ENCODE measurements at regions not wholly inside any gene's neighbourhood (a gene's known extent, or its start where the extent isn't known, plus 50 kb on each side); places are given as distances from the start of the nearest gene placed in this dataset.

DNA sequence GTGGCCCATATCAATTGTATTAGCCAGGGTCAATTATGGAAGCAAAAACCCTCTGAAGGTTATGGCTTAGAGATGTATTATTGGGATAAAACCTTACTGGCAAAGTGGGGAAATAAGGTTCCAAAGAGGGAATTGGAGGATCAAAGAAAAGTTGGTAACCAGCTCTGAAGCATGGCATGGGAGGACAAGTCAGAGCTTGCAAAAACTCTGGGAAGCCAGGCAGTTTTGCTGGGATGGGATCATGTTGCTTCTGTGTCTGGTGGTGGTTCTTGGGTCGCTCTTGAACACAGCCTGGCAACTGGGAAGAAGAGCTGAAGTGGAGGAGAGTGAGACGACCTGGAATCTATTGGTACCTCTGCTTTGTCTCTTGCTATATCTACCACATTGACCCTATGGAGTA lies 162.6 kb downstream of the PMAIP1 start:
- no peaks in the 10 kb centered on the region for H4K20me1 ChIP-seq (replicated peaks in 1 of 2; ENCODE audit: control insufficient read depth in 1 of 2, insufficient read depth in 2 of 2, low read length in 2 of 2)
- H3K23me2 ChIP-seq (ENCODE audit: low read depth, low read length), result no peaks in the 10 kb centered on the region
- H3K27me3 ChIP-seq (replicated peaks in 1 of 4; ENCODE audit: control insufficient read depth in 3 of 4, extremely low read depth in 1 of 4, insufficient read depth in 3 of 4, low read length in 3 of 4), result no peaks in the 10 kb centered on the region
- POLR2A ChIA-PET (ENCODE audit: partially characterized antibody), result no interaction called here
- no peak overlapping the region for H2BK15ac ChIP-seq (ENCODE audit: low read length)
- H3K23ac ChIP-seq (ENCODE audit: insufficient read length), result no peak overlapping the region
- peak overlapping the region; percentile 44 for H4K91ac ChIP-seq (replicated peaks; ENCODE audit: insufficient read length, low read length)
- no peak overlapping the region for H3K4me3 ChIP-seq (ENCODE audit: extremely low read depth in 1 of 4, insufficient read depth in 2 of 4, low read depth in 3 of 4, low read length in 4 of 4)
- no peaks in the 10 kb centered on the region for H3K79me2 ChIP-seq (ENCODE audit: control insufficient read depth in 1 of 2, insufficient read depth in 2 of 2, low read length in 2 of 2)
- no peak overlapping the region for H3K4me2 ChIP-seq (ENCODE audit: insufficient read depth in 1 of 2, low read depth in 2 of 2, low read length in 2 of 2)
- DNase-seq (ENCODE audit: low read depth in 1 of 2, low spot score in 2 of 2), result no peak
- TF ChIP-seq CBX8 (IDR thresholded peaks at IDR 0.05; ENCODE audit: borderline replicate concordance, low read depth, low read length), result no peak
- TF ChIP-seq TCF12 (IDR thresholded peaks at IDR 0.05; ENCODE audit: low read depth, low read length), result no peak
- TF ChIP-seq NANOG (IDR thresholded peaks at IDR 0.05; ENCODE audit: insufficient read depth, low read depth, low read length, poor library complexity, severe bottlenecking), result no peak
- no peak for TF ChIP-seq CEBPB (IDR thresholded peaks at IDR 0.05; ENCODE audit: low read depth, low read length)
- no peak for TF ChIP-seq SP2 (IDR thresholded peaks at IDR 0.05; ENCODE audit: low read length)
- TF ChIP-seq BRCA1 (IDR thresholded peaks at IDR 0.05; ENCODE audit: low read depth, low read length), result no peak
- no peak for TF ChIP-seq KDM4A (IDR thresholded peaks at IDR 0.05; ENCODE audit: low read depth, low read length, severe bottlenecking)
- TF ChIP-seq BACH1 (IDR thresholded peaks at IDR 0.05; ENCODE audit: low read length), result no peak
- no peak for TF ChIP-seq MAFK (IDR thresholded peaks at IDR 0.05; ENCODE audit: low read depth, low read length)
- TF ChIP-seq CTBP2 (IDR thresholded peaks at IDR 0.05; ENCODE audit: borderline replicate concordance, insufficient read depth, insufficient read length, low read length), result no peak
- H2BK120ac ChIP-seq (replicated peaks; ENCODE audit: low read depth, low read length), result no peak overlapping the region
- H3K79me1 ChIP-seq (ENCODE audit: low read depth, low read length), result no peaks in the 10 kb centered on the region
- CTCF ChIA-PET (ENCODE audit: partially characterized antibody), result no interaction called here
- no peak overlapping the region for H2BK20ac ChIP-seq (ENCODE audit: low read length)
- peaks cover under 1 to 7% (median 4%) of the 10 kb centered on the region in 4 experiments; a peak in 4 of 7 replicates for H3K4me1 ChIP-seq (replicated peaks in 1 of 4; ENCODE audit: control insufficient read depth in 3 of 4, insufficient read depth in 4 of 4, low read length in 3 of 4)
- H3K9ac ChIP-seq (replicated peaks in 1 of 4; ENCODE audit: extremely low read depth in 1 of 4, low read depth in 3 of 4, low read length in 3 of 4), result no peak overlapping the region
- H3K14ac ChIP-seq (ENCODE audit: insufficient read length), result no peak overlapping the region
- H2BK12ac ChIP-seq (ENCODE audit: low read depth, low read length), result no peak overlapping the region; the same call in 1 of the 2 replicates
- H3K18ac ChIP-seq (ENCODE audit: extremely low read depth, low read length), result no peak overlapping the region
- H3K36me3 ChIP-seq (ENCODE audit: control insufficient read depth in 2 of 4, insufficient read depth in 4 of 4, low read length in 3 of 4), result no peaks in the 10 kb centered on the region
- no peak overlapping the region for H4K8ac ChIP-seq (ENCODE audit: extremely low read depth, insufficient read depth, low read length)
- no peak overlapping the region for H3K56ac ChIP-seq (replicated peaks; ENCODE audit: insufficient read length, low read depth, low read length)
- no peaks in the 10 kb centered on the region for H3K9me3 ChIP-seq (ENCODE audit: insufficient read depth in 2 of 2, low read depth in 1 of 2, low read length in 1 of 2)
- no peak overlapping the region for H3K4ac ChIP-seq (replicated peaks; ENCODE audit: insufficient read length, low read depth, low read length)
- no peak for FAIRE-seq
- H2AK5ac ChIP-seq (ENCODE audit: low read depth, low read length), result no peak overlapping the region
- H4K5ac ChIP-seq (ENCODE audit: insufficient read length, low read depth, low read length), result no peak overlapping the region
- no peak overlapping the region for H3K27ac ChIP-seq (ENCODE audit: low read depth, low read length)
- no peak overlapping the region for H2AFZ ChIP-seq (ENCODE audit: low read length)
- H2BK5ac ChIP-seq (ENCODE audit: low read depth, low read length), result no peak overlapping the region; the same call in 1 of the 2 replicates
- WGBS, 2 experiments (ENCODE audit: extremely low coverage in 1 of 2, insufficient coverage in 1 of 2, insufficient read length in 1 of 2, insufficient replicate concordance in 2 of 2, low coverage in 1 of 2, low lambda C conversion rate in 2 of 2, missing lambda C conversion rate in 1 of 2), result 80% methylated on average over 2 of the region's 2 CpGs; no CpG with 5 or more reads in 1 of the 2 experiments

All from H1 (cell line).